Epithelial cell of esophagus (primary cell): ENCODE measurements at regions not wholly inside any gene's neighbourhood (a gene's known extent, or its start where the extent isn't known, plus 50 kb on each side); places are given as distances from the start of the nearest gene placed in this dataset.

ENCODE experiments used
- DNase-seq: peaks from one replicate; pipeline ENCODE4 v3.0.0; 2010; ENCODE audit warnings: low read depth
- H3K4me3 ChIP-seq: 2 replicates; pipeline ENCODE4 v1.5.1; 2011; ENCODE audit warnings: mild to moderate bottlenecking, low read length, control low read depth
- TF ChIP-seq, protein P1 (sequence below): IDR thresholded peaks from 2 replicates; pipeline ENCODE4 v1.5.1; 2011; ENCODE audit warnings: low read depth, mild to moderate bottlenecking, low read length, control low read depth, inconsistent platforms; ENCODE audit not compliant: insufficient read depth; ENCODE audit errors: missing control alignments

DNA sequence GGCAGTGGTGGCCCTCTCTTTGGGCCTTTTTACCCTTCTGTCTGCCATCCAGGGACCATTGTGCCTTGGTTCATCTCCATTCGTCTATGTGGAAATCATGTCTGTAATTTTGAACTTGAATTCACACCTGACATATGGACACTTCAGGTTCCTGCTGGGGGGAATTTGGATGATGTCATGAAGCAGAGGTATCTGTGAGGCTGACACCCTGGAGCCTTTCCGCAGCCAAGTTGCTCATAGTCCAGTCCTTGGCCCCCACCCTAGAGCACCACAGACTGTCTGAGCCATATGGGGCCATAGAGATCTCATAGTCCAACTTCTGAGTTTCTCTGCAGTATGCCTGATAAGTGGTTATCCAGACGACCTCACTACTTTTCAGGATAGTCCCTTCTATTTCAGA is 147.7 kb upstream of the CACNA1E start:
- DNase-seq = no peak
- TF ChIP-seq, protein P1, sequence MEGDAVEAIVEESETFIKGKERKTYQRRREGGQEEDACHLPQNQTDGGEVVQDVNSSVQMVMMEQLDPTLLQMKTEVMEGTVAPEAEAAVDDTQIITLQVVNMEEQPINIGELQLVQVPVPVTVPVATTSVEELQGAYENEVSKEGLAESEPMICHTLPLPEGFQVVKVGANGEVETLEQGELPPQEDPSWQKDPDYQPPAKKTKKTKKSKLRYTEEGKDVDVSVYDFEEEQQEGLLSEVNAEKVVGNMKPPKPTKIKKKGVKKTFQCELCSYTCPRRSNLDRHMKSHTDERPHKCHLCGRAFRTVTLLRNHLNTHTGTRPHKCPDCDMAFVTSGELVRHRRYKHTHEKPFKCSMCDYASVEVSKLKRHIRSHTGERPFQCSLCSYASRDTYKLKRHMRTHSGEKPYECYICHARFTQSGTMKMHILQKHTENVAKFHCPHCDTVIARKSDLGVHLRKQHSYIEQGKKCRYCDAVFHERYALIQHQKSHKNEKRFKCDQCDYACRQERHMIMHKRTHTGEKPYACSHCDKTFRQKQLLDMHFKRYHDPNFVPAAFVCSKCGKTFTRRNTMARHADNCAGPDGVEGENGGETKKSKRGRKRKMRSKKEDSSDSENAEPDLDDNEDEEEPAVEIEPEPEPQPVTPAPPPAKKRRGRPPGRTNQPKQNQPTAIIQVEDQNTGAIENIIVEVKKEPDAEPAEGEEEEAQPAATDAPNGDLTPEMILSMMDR = no peak
- no peak overlapping the region for H3K4me3 ChIP-seq

DNA sequence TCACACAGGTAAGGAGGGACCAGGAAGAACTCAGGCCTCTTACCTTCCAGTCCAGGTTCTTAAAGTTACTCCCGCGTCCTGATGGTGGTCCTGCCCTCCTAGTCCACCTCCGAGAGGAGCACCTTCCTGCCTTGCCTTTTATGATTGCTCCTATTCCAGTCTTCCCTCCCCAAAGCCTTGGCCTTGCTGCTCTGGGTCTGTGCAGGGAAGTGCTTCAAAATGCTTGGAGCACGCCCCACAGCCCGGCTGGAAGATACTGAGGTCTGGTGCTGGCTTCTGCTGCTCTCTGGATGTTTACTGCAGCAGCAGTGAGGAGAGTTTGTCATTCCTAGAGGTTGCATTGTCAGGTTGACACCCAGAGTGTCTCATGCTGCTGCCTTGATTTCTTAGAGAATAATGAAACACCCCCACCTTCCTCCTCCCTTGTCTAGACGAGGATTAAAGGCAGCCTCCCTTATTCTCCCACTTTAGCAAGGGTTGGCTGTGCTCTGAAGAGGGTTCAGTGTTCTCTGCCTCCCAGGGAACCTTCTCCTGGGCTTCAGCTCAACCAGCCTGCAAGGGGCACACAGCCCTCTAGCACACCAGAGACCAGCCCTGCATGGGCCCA is 142.2 kb upstream of the CACNA1E start:
- no peak overlapping the region for H3K4me3 ChIP-seq
- TF ChIP-seq, protein P1 = no peak
- no peak for DNase-seq

GRCh38 chr1:181344091-181344490 is 139.2 kb upstream of the CACNA1E start:
- TF ChIP-seq, protein P1 = no peak

GRCh38 chr1:181345146-181345545 is 138.2 kb upstream of the CACNA1E start:
- no peak for DNase-seq
- TF ChIP-seq, protein P1 = no peak
- H3K4me3 ChIP-seq = no peak overlapping the region

More at GRCh38 chr1:181344091-181344490, 139.2 kb upstream of the CACNA1E start:
- H3K4me3 ChIP-seq = no peak overlapping the region
- DNase-seq = peak; percentile 77

DNA sequence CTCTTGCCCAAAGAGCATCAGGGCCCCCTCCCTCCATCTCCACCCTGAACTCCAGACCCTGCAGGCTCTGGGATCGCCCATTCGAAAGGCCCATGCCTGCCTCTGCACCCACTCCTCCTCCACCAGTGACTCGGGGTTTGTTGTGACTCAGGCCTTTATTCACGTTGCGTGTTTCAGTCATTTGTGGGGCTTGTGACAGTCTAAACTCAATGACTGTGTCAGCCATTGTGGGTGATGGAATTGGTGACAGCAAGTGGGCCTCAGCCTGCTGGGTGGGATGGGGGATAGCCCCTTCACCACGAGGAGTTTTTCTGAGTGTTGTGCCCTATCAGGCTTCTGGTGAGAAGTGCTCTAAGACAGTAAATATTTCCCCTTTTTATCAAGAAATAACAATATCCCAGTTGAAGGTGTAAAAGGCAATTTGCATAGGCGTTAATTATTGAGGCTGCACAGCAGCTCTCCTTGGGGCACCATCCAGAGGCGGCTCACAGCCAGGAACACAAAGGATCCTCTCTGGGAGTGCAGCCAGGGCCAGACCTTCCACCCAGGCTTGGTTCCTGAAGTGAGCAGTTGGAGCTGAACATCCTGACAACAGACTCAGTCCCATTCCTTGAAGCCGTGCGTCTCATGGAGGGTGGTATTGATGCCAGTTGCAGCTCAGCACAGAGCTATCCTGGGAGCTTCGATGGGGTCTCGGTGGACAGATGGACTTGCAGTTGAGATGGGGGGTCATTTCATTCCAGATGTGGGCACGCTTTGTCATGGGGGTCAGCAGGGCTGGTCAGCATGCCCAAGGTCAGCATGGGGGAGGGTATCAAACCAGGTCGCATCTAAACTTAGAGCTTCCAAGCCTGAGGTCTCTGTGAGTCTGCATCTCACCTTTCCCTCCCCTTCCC is 135.6 kb upstream of the CACNA1E start:
- TF ChIP-seq, protein P1 = no peak
- no peak for DNase-seq
- H3K4me3 ChIP-seq = no peak overlapping the region

- DNase-seq = no peak
- TF ChIP-seq, protein P1 = no peak
- H3K4me3 ChIP-seq = no peak overlapping the region
Measured at GRCh38 chr1:181349512-181349911, 133.8 kb upstream of the CACNA1E start.
